ENCODE measurements at regions not wholly inside any gene's neighbourhood (a gene's known extent, or its start where the extent isn't known, plus 50 kb on each side); places are given as distances from the start of the nearest gene placed in this dataset.

DNA sequence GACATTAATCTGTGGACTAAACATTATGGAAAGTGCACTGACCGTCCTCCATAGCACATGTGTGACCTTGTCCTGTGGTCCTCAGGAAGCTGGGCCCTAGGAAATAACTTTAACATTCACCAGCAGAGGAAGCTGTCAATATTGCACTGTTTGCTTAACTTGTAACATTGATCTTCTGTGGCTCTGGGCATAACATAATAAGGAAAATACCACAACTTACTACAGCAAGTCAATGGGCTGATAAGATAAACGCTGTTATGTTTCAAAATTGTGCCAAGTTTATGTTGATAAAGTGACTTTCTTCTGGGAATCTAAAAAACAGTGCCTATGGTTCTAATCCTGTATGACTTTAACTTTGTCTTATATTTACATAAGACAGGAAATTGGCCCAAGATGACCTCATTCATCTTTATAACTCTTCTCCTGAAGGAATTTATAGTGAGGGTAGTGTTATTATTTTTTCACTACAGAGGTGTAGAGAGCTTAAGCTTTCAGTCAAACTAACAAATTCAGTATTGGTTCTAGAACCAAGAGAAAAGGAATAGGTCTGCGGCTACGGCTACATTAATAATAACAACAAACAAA, 113.7 kb upstream of the MAP4K3 start (continued):
- TF ChIP-seq, protein P1, sequence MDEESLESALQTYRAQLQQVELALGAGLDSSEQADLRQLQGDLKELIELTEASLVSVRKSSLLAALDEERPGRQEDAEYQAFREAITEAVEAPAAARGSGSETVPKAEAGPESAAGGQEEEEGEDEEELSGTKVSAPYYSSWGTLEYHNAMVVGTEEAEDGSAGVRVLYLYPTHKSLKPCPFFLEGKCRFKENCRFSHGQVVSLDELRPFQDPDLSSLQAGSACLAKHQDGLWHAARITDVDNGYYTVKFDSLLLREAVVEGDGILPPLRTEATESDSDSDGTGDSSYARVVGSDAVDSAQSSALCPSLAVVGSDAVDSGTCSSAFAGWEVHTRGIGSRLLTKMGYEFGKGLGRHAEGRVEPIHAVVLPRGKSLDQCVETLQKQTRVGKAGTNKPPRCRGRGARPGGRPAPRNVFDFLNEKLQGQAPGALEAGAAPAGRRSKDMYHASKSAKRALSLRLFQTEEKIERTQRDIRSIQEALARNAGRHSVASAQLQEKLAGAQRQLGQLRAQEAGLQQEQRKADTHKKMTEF (CRISPR knock-in tag; IDR thresholded peaks at IDR 0.05) = peak; percentile 100
- TF ChIP-seq ZKSCAN1 (IDR thresholded peaks at IDR 0.05; ENCODE audit: low read length) (no peak), ZNF850 (CRISPR knock-in tag; conservative IDR thresholded peaks at IDR 0.05) (no peak), FOSL2 (CRISPR knock-in tag; IDR thresholded peaks at IDR 0.05) (peak; percentile 94), MBD4 (IDR thresholded peaks at IDR 0.05; ENCODE audit: borderline replicate concordance, low read length) (peak; percentile 100), NFIC (IDR thresholded peaks at IDR 0.05; ENCODE audit: low read length) (peak; percentile 100), ZNF777 (CRISPR knock-in tag; IDR thresholded peaks at IDR 0.05) (peak; percentile 46; the same call in 1 of the 2 replicates), ZNF577 (CRISPR knock-in tag; IDR thresholded peaks at IDR 0.05; ENCODE audit: borderline replicate concordance, low read depth) (no peak), IRX3 (CRISPR knock-in tag; IDR thresholded peaks at IDR 0.05; ENCODE audit: borderline replicate concordance, low read depth) (no peak), ZNF12 (CRISPR knock-in tag; IDR thresholded peaks at IDR 0.05) (peak; percentile 58; the same call in 1 of the 2 replicates), ZSCAN29 (CRISPR knock-in tag; conservative IDR thresholded peaks at IDR 0.05) (peak; percentile 95), ZNF598 (CRISPR knock-in tag; IDR thresholded peaks at IDR 0.05; ENCODE audit: borderline replicate concordance) (no peak)
- TF ChIP-seq, protein P2, sequence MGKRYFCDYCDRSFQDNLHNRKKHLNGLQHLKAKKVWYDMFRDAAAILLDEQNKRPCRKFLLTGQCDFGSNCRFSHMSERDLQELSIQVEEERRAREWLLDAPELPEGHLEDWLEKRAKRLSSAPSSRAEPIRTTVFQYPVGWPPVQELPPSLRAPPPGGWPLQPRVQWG (CRISPR knock-in tag; IDR thresholded peaks at IDR 0.05; ENCODE audit: borderline replicate concordance, low read depth) = no peak
- TF ChIP-seq, protein P3, sequence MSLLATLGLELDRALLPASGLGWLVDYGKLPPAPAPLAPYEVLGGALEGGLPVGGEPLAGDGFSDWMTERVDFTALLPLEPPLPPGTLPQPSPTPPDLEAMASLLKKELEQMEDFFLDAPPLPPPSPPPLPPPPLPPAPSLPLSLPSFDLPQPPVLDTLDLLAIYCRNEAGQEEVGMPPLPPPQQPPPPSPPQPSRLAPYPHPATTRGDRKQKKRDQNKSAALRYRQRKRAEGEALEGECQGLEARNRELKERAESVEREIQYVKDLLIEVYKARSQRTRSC (CRISPR knock-in tag; IDR thresholded peaks at IDR 0.05; ENCODE audit: low read depth) = no peak
- TF ChIP-seq, protein P4, sequence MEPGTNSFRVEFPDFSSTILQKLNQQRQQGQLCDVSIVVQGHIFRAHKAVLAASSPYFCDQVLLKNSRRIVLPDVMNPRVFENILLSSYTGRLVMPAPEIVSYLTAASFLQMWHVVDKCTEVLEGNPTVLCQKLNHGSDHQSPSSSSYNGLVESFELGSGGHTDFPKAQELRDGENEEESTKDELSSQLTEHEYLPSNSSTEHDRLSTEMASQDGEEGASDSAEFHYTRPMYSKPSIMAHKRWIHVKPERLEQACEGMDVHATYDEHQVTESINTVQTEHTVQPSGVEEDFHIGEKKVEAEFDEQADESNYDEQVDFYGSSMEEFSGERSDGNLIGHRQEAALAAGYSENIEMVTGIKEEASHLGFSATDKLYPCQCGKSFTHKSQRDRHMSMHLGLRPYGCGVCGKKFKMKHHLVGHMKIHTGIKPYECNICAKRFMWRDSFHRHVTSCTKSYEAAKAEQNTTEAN (CRISPR knock-in tag; conservative IDR thresholded peaks at IDR 0.05) = peak; percentile 98
- TF ChIP-seq, protein P5, sequence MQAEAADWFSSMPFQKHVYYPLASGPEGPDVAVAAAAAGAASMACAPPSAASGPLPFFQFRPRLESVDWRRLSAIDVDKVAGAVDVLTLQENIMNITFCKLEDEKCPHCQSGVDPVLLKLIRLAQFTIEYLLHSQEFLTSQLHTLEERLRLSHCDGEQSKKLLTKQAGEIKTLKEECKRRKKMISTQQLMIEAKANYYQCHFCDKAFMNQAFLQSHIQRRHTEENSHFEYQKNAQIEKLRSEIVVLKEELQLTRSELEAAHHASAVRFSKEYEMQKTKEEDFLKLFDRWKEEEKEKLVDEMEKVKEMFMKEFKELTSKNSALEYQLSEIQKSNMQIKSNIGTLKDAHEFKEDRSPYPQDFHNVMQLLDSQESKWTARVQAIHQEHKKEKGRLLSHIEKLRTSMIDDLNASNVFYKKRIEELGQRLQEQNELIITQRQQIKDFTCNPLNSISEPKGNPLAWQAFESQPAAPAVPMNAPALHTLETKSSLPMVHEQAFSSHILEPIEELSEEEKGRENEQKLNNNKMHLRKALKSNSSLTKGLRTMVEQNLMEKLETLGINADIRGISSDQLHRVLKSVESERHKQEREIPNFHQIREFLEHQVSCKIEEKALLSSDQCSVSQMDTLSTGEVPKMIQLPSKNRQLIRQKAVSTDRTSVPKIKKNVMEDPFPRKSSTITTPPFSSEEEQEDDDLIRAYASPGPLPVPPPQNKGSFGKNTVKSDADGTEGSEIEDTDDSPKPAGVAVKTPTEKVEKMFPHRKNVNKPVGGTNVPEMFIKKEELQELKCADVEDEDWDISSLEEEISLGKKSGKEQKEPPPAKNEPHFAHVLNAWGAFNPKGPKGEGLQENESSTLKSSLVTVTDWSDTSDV (CRISPR knock-in tag; IDR thresholded peaks at IDR 0.05) = no peak
- TF ChIP-seq, protein P6, sequence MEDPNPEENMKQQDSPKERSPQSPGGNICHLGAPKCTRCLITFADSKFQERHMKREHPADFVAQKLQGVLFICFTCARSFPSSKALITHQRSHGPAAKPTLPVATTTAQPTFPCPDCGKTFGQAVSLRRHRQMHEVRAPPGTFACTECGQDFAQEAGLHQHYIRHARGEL (CRISPR knock-in tag; IDR thresholded peaks at IDR 0.05) = no peak
- TF ChIP-seq, protein P7, sequence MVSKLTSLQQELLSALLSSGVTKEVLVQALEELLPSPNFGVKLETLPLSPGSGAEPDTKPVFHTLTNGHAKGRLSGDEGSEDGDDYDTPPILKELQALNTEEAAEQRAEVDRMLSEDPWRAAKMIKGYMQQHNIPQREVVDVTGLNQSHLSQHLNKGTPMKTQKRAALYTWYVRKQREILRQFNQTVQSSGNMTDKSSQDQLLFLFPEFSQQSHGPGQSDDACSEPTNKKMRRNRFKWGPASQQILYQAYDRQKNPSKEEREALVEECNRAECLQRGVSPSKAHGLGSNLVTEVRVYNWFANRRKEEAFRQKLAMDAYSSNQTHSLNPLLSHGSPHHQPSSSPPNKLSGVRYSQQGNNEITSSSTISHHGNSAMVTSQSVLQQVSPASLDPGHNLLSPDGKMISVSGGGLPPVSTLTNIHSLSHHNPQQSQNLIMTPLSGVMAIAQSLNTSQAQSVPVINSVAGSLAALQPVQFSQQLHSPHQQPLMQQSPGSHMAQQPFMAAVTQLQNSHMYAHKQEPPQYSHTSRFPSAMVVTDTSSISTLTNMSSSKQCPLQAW (CRISPR knock-in tag; IDR thresholded peaks at IDR 0.05) = peak; percentile 94
